GM21717 (cell line): ENCODE measurements at regions not wholly inside any gene's neighbourhood (a gene's known extent, or its start where the extent isn't known, plus 50 kb on each side); places are given as distances from the start of the nearest gene placed in this dataset.

Experiments used
- ATAC-seq: cut with Tn5 transposase; IDR thresholded peaks from one replicate; pipeline ENCODE4 v1.9.1; 2021; ENCODE audit warnings: mild to moderate bottlenecking, moderate library complexity; ENCODE audit not compliant: unreplicated experiment

DNA sequence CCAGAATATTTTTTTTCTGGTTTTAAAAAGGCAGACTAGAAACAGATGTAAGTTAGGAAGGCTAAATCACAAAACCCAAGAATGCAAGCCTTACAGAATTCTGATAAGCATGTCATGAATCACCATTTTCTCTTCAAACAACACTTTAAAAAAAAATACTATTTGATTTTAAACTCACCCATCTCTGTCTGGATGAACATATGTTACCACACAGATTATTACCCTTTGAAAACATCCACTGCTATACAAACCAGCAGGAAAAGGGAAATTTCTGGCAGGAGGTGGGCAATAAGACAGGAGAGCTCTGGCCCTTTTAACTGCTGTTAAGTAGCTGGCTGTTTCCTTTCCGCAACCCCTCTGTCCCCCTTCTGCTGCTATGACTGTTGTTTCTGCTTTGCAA is 317.7 kb upstream of the NOCT start:
- no peak for ATAC-seq

- no peak for ATAC-seq
Measured at GRCh38 chr4:138696771-138697170, 318.8 kb upstream of the NOCT start.

DNA sequence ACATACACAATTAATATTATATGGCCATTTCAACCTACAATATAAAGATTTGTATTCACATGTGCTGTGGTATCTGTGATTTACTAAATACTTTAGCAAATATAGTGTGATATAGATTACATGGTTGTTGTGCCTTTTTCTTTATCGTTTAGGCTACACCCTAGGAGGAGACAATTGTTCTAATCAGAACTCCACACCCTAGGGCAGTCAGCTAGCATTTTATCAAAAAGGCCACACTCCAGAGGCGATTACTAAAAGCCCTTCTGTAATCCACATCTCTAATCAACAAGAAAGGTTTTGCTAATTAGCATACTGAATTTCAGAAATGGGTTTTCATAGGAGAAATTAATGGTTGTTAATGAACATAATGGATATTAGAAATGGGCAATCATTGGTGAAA is 319.5 kb upstream of the NOCT start:
- no peak for ATAC-seq

GRCh38 chr4:138693526-138693925 is 322.1 kb upstream of the NOCT start:
- no peak for ATAC-seq

- no peak for ATAC-seq
Measured at GRCh38 chr4:138692411-138692810, 323.2 kb upstream of the NOCT start.

DNA sequence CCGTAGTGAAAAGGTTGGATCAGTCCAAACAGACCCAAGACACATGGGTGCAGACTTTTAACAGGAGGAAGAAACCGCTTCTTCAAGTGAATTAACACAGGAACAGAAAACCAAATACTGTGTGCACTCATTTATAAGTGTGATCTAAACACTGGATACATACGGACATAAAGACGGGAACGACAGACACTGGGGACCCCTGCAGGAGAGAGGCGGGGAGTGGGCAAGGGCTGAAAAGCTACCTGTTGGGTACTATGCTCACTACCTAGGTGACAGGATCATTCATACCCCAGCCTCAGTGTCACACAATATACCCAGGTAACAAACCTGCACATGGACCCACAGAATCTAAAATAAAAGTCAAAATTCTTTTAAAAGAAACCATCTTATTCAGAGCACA is 326.0 kb upstream of the NOCT start:
- no peak for ATAC-seq

DNA sequence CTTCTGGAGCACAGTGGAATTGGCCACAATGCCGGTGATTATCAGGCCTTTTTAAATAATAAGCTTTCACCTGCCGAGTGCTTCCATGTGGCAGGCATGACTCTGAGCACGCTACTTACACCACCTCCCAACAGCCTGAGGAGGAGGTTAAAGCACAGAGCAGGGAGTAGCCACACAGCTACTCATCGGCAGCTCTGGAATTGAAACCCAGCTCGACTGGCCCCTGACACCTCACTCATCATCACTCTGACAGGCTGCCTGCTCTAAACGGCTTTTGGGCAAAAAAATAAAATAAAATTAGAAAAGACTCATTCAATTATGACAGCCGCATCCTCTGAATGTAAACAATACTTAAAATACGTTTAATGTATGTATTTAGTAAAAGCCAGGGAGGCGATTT is 326.4 kb upstream of the NOCT start:
- no peak for ATAC-seq

DNA sequence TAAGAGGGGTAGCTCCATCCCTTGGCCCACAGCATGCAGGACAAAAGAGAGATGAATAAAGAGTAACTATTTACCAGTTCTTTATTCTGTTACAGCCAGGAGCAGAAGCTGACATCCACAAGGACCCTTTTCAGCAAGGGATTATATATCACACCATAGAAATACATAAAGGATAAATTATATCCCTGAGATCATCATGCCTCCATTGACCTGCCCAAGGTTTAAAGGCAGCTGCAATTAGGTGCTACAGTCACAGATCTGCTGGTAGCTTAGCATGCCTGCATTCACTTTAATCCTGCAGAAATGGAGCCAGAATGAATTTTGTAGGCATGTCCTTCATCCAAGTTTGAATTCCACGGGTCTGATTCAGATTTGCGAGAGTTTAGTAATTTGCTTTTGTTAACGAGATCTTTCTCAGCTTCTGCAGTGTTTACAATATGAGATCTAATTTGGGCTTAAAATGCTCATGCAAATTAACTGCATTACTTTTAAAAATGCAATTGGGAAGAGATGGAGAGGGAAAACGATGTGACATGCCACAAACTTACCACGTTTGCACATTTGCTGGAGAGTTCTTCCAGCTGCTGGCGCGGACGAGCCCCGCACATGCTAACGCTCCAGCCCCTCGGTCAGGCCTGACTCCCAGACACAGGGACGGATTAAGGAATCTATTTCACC is 327.0 kb upstream of the NOCT start:
- ATAC-seq = no peak

- no peak for ATAC-seq
Measured at GRCh38 chr4:138686106-138686835, 329.3 kb upstream of the NOCT start.

GRCh38 chr4:138685316-138685715 is 330.3 kb upstream of the NOCT start:
- ATAC-seq = no peak

GRCh38 chr4:138680989-138681604 is 334.5 kb upstream of the NOCT start:
- ATAC-seq = peak; percentile 72

- no peak for ATAC-seq
Measured at GRCh38 chr4:138680256-138680655, 335.3 kb upstream of the NOCT start.

GRCh38 chr4:138678985-138679746 is 336.4 kb upstream of the NOCT start:
- ATAC-seq = no peak

DNA sequence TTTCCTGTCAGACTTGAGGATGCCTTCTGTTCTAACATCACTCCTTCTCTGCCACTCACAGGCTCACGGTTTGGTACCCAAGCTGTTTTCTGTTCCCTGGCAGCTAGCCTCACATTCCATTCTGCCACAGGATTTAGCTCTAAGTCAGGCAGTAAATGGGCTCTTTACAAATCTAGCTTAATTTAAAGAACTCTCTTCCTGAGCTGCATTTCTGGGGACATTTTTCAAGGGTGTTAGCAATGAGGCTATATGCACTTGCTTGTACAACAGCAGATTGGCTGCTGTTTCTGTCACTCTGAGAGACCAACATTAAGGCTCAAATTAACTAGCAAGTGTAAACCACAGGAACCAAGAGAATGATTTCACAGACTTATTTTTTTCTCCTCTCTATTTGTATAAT is 337.8 kb upstream of the NOCT start:
- no peak for ATAC-seq

DNA sequence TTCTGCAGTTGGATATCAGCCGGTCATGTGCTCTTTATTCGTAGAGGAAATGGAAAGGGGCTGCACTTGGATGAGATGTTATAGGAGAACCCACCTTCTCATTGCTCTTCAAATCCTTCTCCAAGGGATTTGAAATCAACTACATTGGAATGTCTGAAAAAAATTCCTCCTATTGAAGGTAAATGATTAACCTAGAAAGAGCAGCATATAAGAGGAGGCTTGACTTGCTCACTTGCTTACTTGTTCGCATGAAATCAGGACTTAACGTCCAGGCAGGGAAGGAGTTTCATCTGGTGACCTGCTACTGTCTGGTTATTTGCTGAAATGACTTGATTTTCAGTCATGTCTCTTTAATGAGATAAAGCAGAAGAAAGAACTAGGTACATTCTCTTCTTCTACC is 338.4 kb upstream of the NOCT start:
- ATAC-seq = no peak

DNA sequence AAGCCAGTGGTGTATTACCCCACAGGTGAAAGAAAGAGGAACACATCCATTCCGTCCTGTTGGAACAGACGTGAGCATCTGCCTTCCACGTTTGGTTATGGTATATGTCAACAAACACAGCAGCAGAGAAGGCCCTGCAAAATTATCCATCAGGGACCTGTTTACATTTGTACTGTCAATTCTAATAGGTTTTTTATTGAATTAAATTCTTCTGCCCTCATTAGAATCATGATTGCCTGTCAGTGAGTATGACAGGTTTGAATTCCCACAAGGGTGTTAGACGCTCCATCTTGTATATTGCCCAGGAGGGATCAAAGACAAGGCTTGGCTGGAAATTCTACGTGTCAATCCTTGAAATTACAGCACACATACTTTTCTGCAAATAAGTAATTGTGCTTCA is 339.9 kb upstream of the NOCT start:
- no peak for ATAC-seq

DNA sequence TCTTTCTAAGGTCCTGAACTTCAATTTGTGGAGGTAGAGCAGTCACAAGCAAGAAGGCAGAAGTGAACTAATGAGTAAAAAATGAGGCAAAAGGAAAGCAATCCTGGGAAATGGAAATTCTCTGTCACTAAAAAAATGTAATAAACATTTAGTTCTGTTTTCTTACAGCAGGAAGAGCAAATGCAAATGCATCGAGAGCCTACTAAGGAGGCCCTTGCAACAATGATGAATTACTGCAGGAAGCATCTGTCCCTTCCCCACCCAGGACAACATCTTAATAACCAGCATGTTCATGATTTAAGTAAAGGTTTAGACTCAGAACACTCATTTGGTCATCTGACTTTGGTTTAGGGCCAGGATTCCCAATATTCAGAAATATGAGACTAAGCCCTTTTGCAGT is 341.4 kb upstream of the NOCT start:
- no peak for ATAC-seq

GRCh38 chr4:138673053-138673452 is 342.5 kb upstream of the NOCT start:
- no peak for ATAC-seq

DNA sequence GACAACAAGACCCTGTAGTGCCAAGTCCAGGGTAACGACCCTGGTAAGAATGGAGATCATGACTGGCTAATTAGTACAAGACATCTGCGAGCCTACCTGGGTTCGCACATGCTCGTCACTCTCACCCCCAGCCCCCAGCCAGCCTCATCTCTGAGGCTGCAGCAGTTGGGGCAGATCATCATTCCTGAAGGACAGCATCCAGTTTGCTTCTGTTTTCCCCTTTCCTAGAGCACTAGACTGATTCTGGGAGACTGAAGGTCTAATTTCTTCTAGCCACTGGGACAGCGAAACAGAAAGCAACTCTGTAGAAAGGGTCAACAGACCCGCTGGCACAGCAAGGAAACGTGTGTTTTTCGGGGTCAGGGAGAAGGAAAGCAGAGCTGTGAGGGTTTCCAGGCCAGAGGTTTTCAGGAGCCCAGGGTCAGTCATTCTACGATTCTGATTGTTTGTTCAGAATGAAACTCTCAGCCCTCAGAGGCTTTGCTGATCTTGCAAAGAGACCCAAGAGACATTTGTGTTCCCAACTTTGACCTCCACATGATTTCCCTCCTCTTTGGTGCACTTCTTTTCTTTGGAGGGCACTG is 343.1 kb upstream of the NOCT start:
- no peak for ATAC-seq

DNA sequence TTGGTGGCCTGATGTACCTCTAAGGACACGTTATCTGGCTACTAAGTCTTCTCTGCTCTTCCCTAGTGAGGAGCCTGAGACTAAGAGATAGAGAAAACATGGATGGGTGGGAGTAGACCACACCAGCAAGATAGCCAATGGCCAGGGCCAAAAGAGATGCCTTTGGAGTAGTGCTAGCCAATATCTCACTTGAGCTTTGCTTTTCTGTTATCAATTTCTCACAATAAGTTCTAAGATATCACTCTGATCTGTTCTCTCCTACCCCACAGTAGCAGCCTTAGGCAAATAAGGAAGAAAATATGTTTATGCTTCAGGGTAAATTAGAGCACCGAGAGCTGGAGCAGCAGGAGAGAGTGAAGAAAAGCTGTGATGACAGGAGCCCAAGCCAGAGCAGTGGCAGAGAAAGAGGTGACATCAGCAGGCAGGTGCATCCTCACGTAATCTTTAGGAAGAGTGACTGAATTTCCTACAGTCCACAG is 343.9 kb upstream of the NOCT start:
- no peak for ATAC-seq

- no peak for ATAC-seq
Measured at GRCh38 chr4:138671106-138671505, 344.5 kb upstream of the NOCT start.
